GM19324 (cell line): ENCODE measurements at regions not wholly inside any gene's neighbourhood (a gene's known extent, or its start where the extent isn't known, plus 50 kb on each side); places are given as distances from the start of the nearest gene placed in this dataset.
"Not testable (repeated sequence)": the region's sequence is repeated elsewhere in the genome, so short reads cannot be mapped to it uniquely, and the experiment has no call there.

ENCODE experiments used
- ATAC-seq: cut with Tn5 transposase; IDR thresholded peaks from one replicate; pipeline ENCODE4 v1.9.1; 2021; ENCODE audit warnings: mild to moderate bottlenecking, moderate library complexity; ENCODE audit not compliant: unreplicated experiment, low FRiP score

DNA sequence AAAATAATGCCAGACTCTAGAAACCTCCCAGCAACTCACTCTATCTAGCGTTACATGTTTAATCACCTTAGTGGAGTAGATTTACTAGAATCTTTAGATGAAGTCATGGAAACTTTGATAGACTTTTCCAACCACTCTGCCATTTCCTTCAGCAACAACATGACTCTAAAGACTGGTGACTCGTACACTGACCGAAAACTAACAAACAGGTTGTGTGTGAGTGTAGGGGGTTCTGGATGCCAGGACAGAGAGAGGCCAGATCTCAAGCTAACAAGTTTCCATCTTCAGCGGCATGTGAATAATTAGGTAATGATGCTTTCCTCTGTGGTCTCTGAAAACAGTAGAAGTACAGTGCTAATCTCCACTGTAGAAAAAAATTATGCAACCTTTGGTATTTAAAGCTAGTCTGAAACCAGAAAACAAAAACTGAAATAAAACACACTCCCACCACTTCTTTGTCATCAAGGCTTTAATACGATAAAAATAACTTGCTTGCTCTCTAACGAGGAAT is 286.4 kb downstream of the PRDM5 start:
- no peak for ATAC-seq

DNA sequence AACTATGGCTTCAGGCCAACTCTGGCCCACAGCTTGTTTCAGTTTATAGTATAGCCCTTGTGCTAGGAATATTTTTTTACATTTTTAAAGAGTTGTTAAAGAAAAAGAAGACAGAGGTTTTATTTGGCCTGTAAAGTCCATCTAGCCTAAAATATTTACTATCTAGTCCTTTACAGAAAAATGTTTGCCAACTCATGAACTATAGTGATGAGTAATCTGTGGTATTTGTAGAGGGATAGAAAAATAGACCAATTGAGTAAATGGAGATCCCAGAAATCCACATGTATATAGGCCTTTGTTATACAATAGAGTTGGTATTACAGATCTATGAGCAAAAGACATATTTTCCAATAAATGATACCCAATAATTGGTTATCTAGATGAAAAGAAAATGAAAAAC is 288.7 kb downstream of the PRDM5 start:
- no peak for ATAC-seq

DNA sequence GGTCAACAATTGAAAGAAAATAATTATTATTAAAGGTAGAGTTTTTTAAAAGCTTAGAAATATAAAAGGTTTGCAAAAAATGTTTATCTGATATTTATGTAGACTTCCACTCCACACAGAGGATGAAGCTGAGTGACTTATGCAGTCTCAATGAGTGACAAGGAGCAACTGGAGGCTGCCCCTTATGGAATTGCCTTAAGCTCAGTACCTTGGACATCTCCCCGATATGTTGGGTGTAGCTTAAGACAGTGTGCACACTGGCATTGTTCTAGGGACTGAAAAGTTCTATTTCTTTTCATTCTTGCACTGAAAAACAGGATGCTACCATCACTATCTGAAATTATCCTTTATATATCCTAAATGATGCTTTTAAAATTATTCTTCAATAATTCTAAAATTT is 292.1 kb downstream of the PRDM5 start:
- no peak for ATAC-seq

DNA sequence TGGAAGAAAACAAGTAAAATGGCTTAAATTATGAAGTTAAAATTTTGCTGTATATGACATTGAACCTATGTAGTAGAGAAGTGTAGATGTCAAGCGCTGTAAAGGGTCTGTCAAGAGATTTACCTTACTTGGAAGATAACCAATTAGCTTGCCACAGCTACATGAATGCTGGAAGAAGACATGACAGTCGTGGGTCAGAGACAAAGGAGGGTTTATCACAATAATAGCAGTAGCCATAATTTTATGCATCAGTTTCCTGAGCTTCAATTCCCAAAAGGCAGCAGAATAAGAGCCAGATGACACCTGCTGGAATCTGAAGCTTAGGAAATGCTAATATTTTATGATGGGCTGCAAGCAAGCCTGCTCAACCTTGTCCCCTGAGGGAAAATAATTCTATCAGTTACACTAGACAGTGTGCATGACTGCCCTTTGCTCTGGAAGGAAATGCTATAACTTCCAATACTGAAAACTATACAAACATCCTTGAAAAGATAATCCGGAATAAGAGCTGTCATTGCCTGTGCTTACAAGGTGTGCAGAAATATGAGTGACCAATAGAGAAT is 292.9 kb downstream of the PRDM5 start:
- ATAC-seq, result no peak

DNA sequence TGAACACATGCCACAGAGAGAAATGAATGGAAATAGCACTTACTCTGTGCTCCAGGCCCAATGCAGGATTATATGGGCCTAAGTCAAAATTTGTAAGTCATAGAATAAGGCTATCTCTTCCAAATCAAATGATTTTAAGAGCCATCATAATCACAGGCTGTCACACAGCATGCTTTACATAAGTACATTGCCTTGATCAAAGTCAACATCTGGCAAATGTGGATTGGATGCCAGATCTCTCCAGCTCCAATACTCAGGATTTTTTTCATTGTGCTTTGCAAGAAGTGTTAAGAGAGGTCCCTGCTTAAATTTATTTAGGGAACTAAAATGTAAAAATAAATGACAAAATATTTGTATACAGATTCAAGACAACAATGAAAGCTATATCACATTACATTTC is 299.9 kb downstream of the PRDM5 start:
- ATAC-seq, result no peak

DNA sequence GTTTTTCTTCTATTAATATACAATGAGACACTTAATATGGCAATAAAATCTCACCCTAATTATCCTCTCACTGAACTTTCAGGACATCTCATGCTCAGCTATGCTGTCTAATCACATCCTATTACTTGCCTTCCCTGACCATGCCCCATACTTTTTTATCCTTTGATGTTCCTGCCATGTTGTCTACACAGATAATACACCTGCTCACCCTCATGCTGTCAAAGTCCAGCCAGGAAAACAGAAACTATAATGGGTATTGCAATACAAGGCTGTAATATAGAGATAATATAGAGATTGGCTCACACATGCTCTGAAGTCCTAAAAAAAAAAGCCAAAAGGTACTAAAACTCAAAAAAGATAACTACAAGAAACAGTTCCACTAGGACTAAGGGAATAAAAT is 305.4 kb downstream of the PRDM5 start:
- ATAC-seq, result no peak

DNA sequence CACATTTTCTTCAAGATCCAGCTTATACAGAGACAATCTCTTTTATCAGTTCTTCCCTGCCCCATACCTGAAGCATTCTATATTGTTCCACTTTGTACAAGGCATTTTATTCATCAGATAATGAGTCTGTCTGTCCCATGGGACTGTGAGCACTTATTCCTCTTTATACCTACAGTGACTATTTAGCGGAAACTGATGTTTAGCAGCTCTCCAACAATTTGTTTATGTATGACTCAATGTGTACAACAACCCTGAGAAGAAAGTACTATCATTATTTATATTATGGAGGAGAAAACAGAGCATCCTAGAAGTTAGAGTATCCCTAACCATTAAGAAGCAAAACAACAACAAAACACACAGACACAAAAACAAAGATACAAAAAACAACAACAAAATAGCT is 306.5 kb downstream of the PRDM5 start:
- no peak for ATAC-seq

DNA sequence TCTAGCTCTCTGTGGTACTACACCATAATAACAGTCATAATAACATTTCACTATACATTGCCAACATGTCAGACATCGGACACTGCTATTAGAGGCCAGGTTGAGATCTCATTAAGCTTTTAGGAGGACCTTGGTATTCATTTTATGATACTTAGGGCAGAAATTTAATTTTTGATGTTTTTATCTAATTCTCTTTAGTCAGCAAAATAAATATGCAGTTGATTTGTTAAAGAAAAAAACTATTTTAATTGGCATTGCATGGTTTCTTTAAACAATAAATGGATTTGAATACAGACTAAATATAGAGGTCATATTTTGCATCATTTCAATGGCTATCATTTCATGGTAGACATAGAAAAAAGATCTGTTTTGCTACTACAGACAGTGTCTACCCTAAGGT is 308.7 kb downstream of the PRDM5 start:
- no peak for ATAC-seq

DNA sequence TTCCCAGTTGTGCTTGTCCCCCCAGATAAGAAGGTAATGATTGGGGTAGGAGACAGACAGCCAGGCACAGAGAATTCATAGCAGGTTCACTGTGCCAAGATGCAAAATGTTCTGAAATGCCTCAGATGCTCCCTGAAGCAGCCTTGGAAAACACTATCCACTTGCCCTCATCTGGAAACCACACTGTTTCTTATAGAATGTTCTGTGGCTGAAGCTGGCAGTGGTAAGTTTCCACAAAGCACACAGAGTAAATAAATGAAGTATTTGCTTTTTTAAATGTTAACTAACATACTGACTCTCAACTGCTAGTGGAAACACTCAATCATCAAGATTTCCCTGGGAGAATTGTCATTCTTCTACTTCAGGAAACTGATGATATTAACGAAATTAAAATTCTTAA is 311.4 kb downstream of the PRDM5 start:
- no peak for ATAC-seq

DNA sequence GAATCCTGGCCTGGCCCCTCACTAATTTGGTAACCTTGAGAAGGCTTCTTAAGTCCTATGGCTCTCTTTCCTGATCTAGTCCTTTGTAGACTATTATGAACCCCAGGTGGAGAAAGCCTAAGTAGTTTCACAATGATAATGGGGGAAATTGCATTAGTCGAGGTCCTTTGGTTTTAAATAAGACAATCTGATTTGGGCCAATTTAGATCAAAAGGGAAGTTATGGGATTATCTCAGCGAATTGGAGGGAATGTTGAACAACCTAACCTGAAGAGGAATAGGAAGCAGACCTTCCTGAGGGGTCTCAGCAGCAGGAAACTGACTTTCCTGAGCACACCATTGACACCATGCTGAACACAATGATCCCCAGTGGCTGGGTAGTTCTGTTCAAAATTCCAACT is 331.5 kb downstream of the PRDM5 start:
- ATAC-seq, result no peak

DNA sequence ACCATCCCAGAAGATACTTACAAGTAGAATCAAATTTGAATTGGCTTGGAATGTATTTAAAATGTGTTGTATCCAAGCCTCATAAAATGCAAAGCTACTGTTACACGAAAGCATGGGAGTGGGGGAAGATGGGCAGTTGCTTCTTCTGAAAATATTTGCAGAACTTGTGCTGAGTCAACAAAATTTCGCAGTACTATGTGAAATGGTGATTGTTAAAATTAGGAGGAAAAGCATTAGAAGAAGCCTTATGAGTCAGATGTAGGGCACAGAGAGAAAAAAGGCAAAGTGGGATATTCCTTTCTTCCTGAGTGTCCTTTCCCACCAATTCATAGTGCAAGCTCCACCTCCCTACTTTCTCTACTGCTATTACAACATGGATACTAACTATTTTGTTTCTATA is 332.7 kb downstream of the PRDM5 start:
- no peak for ATAC-seq

DNA sequence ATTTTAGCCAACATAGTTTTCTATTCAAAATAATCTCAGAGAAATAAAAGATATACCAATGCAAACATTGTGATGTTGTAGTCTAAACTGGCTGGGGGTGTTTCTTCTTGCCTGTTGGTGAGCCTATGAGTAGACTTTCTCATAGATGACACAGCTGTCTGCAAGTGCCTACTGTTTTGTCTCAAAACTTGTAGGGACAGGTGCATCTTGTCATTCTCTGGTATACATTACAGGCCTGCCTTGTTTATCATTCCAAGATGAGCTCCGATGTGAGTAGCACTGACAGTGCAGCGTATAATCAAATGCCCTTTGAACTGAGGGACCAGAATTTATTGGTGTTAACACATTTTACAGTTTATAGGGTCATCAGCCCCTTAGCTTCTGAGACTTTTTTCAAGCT is 353.8 kb downstream of the PRDM5 start:
- ATAC-seq, result no peak

DNA sequence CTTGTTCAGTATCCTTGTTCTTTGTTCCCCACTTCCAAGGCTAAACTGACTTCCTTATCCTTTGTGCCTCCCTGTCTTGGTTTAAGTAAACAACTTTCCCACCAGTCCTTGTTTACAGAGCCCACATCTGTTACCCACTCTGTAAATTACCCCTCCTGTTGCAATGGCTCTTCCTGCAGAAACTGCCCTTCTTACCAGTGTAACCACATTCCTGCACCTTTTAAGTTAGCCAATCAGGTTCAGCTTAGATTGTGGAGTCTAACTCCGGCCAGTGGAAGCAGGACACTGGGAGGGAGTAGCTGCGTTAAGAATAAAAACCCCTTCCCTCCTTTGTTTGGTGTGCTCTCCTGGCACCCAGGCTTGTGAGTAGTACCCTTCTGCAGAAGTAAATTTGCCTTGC is 360.9 kb downstream of the PRDM5 start:
- ATAC-seq, result no peak

DNA sequence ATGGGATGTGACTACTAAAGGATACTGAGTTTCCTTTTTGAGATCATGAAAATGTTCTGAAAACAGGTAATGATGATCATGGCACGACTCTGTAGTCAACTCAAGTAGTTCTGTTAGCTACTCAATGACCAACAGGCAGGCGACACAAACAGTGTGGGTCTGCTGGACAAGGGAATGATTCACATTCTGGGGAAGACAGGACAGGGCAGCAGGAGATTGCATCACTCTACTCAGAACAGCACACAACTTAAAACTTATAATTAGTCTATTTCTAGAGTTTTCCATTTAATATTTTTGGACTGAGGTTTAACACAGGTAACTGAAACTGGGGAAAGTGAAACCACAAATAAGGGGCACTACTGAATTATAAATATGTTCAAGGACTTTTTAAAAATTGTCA is 365.2 kb downstream of the PRDM5 start:
- ATAC-seq, result no peak

DNA sequence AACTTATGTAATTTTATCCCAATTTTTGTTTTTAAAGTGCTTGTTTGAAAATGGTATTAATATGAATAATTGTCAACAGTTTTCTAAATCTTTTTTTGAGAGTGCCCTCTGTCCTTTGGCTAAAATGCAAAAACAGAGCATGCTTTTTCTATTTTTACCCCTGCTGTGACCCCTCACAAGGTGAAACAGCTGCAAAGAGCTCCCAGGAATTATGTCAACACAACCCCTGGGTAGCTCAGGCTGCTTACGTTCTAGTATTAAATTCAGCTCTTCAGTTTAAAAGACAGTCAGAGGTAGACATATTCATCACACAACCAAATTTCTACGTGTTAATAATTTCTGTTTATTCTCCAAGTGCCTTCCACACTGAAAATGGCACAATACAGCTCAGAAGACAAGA is 367.5 kb downstream of the PRDM5 start:
- no peak for ATAC-seq

DNA sequence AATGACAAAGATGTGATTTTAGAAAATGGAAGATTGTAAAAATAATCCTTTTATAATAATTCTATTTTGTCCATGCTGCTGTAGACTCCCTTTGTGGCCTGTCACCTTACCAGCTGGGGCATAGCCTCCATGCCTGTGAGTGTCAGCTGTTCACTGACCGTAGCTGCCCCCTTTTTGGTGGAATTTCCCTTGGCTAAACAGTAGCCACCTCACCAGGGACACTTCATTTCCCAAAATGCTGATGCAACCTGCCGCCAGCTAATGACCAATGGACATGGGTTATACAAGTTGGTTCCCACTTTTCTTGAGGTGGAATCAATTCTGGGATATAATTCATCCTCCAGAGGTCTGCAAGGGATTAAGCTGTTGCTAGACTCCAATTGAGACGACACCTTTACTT is 368.4 kb downstream of the PRDM5 start:
- ATAC-seq, result no peak

DNA sequence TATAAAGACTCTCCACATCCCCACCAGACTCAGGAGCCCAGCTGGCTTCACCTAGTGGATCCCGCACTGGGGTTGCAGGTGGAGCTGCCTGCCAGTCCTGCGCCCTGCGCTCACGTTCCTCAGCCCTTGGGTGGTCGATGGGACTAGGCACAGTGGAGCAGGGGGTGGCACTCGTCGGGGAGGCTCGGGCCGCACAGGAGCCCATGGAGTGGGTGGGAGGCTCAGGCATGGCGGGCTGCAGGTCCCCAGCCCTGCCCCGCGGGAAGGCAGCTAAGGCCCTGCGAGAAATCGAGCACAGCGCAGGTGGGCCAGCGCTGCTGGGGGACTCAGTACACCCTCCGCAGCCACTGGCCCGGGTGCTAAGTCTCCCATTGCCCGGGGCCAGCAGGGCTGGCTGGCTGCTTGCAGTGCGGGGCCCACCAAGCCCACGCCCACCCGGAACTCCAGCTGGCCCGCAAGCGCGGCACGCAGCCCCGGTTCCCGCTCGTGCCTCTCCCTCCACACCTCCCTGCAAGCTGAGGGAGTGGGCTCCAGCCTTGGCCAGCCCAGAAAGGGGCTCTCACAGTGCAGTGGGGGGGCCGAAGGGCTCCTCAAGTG is 371.8 kb downstream of the PRDM5 start:
- ATAC-seq, result not testable (repeated sequence)

DNA sequence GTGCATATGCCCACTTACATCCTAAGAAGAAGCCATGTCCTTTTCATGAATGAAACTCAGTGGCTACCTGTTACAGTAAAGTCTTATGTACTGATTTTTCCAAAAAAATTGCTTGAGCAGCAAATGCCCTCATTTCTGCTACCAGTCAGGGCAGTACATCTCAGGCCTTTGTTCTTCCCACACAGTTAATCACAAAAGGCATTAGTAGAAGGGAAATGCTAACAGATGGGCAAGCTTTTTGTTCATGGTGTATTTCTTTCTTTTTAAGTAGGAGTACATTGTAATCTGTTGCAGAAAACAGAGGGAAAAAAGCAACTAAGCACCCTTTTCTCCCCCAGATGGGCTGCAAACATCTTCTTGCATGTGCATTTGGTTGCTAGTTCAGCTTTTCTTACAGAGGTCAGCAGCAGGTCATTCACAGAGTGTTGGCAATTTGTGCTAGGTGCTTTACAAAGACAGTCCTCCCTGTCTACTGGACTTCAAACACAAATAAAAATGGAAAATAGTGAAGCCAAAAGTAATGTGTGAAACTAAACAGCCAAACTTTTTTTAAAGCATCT is 373.4 kb downstream of the PRDM5 start:
- no peak for ATAC-seq

DNA sequence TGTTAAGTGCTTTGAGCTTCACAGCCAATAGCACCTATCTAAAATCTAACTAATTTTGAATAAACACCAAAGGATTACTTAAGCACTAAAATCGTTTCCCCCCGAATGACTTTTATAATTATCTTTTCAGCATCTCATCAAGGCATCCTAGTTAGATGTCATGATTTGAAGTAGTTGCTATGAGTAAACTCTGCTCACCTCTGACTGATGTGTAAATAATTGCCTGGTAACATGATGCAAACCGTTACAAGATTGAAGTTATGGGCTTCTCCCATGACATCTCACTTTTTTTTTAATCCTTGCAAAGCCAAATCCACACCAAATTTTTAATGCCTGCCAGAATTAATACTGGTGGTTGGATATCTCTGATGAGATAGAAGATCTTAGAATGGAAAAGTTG is 377.1 kb downstream of the PRDM5 start:
- no peak for ATAC-seq

DNA sequence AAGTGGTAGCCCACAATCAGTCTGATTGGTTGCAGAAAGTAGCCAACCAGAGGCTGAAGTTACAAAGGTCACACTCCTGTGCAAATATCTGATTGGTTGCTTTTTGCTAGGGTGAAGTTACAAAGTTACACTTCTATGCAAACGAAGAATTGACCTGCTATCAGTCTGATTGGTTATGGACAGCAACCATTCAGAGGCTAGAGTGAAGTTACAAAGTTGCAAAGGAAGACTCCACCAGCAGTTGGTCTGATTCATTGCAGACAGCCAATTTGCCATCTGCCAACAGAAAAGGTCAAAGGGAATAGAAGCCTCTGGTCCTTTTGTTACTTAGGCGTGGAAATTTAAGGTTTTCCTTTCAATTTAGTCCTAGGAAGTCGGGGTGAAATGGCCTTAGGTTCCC is 377.7 kb downstream of the PRDM5 start:
- no peak for ATAC-seq

DNA sequence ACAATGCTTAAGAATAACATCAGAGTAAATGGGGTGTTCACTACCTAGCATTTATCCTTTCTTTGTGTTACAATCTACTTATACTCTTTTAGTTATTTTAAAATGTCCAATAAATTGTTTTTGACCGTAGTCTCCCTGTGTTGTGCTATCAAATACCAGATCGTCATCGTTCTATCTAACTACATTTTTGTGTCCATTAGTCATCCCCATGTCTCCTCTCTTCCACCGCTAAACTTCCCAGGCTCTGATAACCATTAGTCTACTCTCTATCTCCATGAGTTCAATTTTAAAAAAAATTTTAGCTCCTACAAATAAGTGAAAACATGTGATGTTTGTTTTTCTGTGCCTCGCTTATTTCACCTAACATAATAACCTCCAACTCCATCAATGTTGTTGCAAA is 381.9 kb downstream of the PRDM5 start:
- ATAC-seq, result no peak

DNA sequence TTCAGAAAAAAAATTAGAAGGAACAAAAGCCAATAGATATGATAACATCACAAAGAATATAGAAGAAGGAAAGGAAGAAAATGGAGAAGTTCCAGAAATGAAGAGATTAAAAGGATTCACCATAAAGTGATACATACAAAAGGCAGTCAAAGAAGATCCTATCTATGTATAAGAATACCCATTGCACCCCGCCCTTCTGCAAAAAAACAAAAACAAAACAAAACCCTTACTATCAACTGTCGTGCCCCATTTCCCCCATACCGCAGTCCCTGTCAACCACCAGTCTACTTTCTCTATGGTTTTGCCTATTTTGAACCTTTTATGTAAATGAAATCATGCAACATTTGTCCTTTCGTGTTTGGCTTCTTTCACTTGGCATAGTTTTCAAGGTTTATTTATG is 385.6 kb downstream of the PRDM5 start:
- no peak for ATAC-seq
